ENCODE measurements at regions not wholly inside any gene's neighbourhood (a gene's known extent, or its start where the extent isn't known, plus 50 kb on each side); places are given as distances from the start of the nearest gene placed in this dataset.

DNA sequence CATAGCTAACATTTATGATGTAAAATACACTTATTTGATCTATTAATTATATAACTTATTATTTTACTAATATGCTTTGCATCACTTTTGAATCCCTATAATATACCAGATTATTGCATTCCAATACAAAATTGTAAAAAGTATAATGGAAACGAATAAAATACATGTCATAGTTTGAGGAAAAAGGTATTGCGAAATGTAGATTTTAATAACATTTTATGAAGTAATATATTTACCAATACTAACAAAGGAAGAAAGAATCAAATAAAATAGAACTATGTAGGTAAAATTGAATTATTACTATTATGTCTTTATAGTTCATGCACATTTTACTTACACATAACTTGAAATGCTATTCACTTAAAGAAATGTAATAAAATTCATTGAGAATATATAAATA is 1300.2 kb downstream of the ADGRL3 start:
- Histone ChIP-seq H4K8ac (ENCODE audit: low read depth in 2 of 2, low read length in 2 of 2) (no peak overlapping the region), H2BK20ac (ENCODE audit: low read depth, low read length) (no peak overlapping the region), H3K27me3 (ENCODE audit: control insufficient read depth, insufficient read depth, low read length) (no peaks in the 10 kb centered on the region), H3K23ac (ENCODE audit: low read depth, low read length) (no peak overlapping the region), H2AFZ (replicated peaks; ENCODE audit: low read length, poor library complexity) (no peak overlapping the region), H4K91ac (ENCODE audit: insufficient read depth, low read depth, low read length) (no peak overlapping the region), H3K14ac (replicated peaks; ENCODE audit: low read depth, low read length) (no peak overlapping the region), H3K9me3 (ENCODE audit: control insufficient read depth, insufficient read depth, low read length) (no peaks in the 10 kb centered on the region), H2AK5ac (ENCODE audit: low read depth, low read length) (no peak overlapping the region), H3K4me3 (ENCODE audit: insufficient read depth, low read depth, low read length) (no peak overlapping the region), H3K4me2 (ENCODE audit: low read depth, low read length) (no peak overlapping the region), H2AK9ac (replicated peaks; ENCODE audit: low read depth, low read length, poor library complexity) (no peak overlapping the region), H3K4me1 (ENCODE audit: control insufficient read depth, insufficient read depth, low read length) (no peaks in the 10 kb centered on the region), H3K18ac (ENCODE audit: low read depth, low read length) (no peak overlapping the region), H4K20me1 (ENCODE audit: insufficient read depth, low read length) (no peaks in the 10 kb centered on the region), H2BK120ac (ENCODE audit: low read depth, low read length) (no peak overlapping the region), H3K4ac (ENCODE audit: low read depth, low read length) (no peak overlapping the region), H3K9ac (ENCODE audit: low read depth, low read length) (no peak overlapping the region), H3K27ac (ENCODE audit: insufficient read depth, low read length) (no peak overlapping the region), H3K9me1 (ENCODE audit: insufficient read depth, low read length) (no peaks in the 10 kb centered on the region), H4K5ac (ENCODE audit: low read depth, low read length) (no peak overlapping the region), H3K79me1 (ENCODE audit: low read depth in 1 of 2, low read length in 2 of 2) (no peaks in the 10 kb centered on the region), H2BK5ac (ENCODE audit: low read depth, low read length, poor library complexity, severe bottlenecking) (no peak overlapping the region), H3K36me3 (ENCODE audit: control insufficient read depth, insufficient read depth, low read length) (no peaks in the 10 kb centered on the region), H2BK15ac (ENCODE audit: low read depth, low read length) (no peak overlapping the region), H3K56ac (ENCODE audit: extremely low read depth, insufficient read depth, low read length) (no peak overlapping the region)
- no CpG with 5 or more reads among the region's 2 CpGs for WGBS, 2 experiments (ENCODE audit: extremely low coverage in 2 of 2, insufficient read length in 1 of 2)
- TF ChIP-seq MAFK (IDR thresholded peaks at IDR 0.05; ENCODE audit: low read depth, low read length) (no peak), NFE2L2 (IDR thresholded peaks at IDR 0.05; ENCODE audit: low read depth, low read length) (no peak), CEBPB (IDR thresholded peaks at IDR 0.05; ENCODE audit: low read depth, low read length) (0 out of 2 replicates have a peak, but pooled peaks have one; percentile 36)
- no TSS peak for BruUV-seq (replicated peaks)
- POLR2A ChIA-PET (ENCODE audit: unreplicated experiment), result no interaction called here
- no peak for DNase-seq
- in situ Hi-C loops (cut with MboI; ENCODE audit: low sequenced_read_pairs), result no loop called here
- dilution Hi-C loops (cut with HindIII; ENCODE audit: low sequenced_read_pairs, unreplicated experiment), result no loop called here
- intact Hi-C loops (cut with micrococcal nuclease), result no loop called here
- CTCF ChIA-PET, result no interaction called here
- no peak for ATAC-seq (ENCODE audit: low read depth)

Measured in IMR-90 (cell line).